ENCODE measurements at regions not wholly inside any gene's neighbourhood (a gene's known extent, or its start where the extent isn't known, plus 50 kb on each side); places are given as distances from the start of the nearest gene placed in this dataset.

DNA sequence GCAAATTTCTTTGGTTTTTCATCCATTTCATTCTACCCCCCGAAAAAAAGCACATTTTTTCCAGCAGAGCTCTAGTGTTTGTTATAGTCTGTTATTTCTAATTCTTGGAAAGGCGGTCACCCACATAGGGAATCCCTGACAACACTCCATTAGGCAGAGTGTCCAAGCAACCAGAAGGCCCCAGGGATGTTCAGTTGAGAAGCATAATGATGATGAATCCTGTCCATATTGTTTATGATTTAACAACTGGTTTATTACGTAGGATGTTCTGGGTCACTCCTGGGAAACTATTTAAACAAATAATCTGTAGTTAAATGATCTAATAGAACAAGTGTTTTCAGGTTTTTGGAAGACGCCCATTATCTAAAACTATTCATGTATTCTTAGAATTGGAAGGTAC, 388.7 kb downstream of the TNS1 start:
- TF ChIP-seq, protein P1, sequence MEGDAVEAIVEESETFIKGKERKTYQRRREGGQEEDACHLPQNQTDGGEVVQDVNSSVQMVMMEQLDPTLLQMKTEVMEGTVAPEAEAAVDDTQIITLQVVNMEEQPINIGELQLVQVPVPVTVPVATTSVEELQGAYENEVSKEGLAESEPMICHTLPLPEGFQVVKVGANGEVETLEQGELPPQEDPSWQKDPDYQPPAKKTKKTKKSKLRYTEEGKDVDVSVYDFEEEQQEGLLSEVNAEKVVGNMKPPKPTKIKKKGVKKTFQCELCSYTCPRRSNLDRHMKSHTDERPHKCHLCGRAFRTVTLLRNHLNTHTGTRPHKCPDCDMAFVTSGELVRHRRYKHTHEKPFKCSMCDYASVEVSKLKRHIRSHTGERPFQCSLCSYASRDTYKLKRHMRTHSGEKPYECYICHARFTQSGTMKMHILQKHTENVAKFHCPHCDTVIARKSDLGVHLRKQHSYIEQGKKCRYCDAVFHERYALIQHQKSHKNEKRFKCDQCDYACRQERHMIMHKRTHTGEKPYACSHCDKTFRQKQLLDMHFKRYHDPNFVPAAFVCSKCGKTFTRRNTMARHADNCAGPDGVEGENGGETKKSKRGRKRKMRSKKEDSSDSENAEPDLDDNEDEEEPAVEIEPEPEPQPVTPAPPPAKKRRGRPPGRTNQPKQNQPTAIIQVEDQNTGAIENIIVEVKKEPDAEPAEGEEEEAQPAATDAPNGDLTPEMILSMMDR (IDR thresholded peaks at IDR 0.05): no peak
- no peak for TF ChIP-seq POLR2A (IDR thresholded peaks at IDR 0.05)
